ENCODE measurements at regions not wholly inside any gene's neighbourhood (a gene's known extent, or its start where the extent isn't known, plus 50 kb on each side); places are given as distances from the start of the nearest gene placed in this dataset.

- Histone ChIP-seq H3K27me3 (ENCODE audit: low read length) (no peaks in the 10 kb centered on the region), H2AFZ (ENCODE audit: low read depth, low read length, severe bottlenecking) (no peak overlapping the region), H3K79me2 (ENCODE audit: insufficient read depth, low read length) (no peaks in the 10 kb centered on the region), H3K9me2 (replicated peaks; ENCODE audit: insufficient read depth, low read length) (no peaks in the 10 kb centered on the region), H3K4me3 (ENCODE audit: insufficient read depth, low read length, poor library complexity, severe bottlenecking) (no peak overlapping the region), H3K9ac (ENCODE audit: low read length) (no peak overlapping the region), H3K27ac (ENCODE audit: low read depth, low read length) (no peak overlapping the region), H4K20me1 (ENCODE audit: low read depth, low read length) (no peaks in the 10 kb centered on the region), H3K36me3 (ENCODE audit: low read length) (no peaks in the 10 kb centered on the region), H3K9me3 (ENCODE audit: insufficient read depth, low read length) (no peaks in the 10 kb centered on the region), H3F3A (ENCODE audit: insufficient read depth) (no peaks in the 10 kb centered on the region), H3K4me2 (ENCODE audit: low read depth, low read length, poor library complexity, severe bottlenecking) (no peak overlapping the region)
- TF ChIP-seq EZH2phosphoT487 (conservative IDR thresholded peaks at IDR 0.05; ENCODE audit: low read length), result no peak
- TF ChIP-seq CTCF (IDR thresholded peaks at IDR 0.05; ENCODE audit: insufficient read depth, low read length, poor library complexity, severe bottlenecking), result no peak
These were observed 144.8 kb downstream of the NUAK1 start for GRCh38 chr12:105993766-105994555.

GRCh38 chr12:105995961-105996431 lies 142.8 kb downstream of the NUAK1 start:
- Histone ChIP-seq H3K9ac (ENCODE audit: low read length) (no peak overlapping the region), H3K36me3 (ENCODE audit: low read length) (no peaks in the 10 kb centered on the region), H3K27ac (ENCODE audit: low read depth, low read length) (no peak overlapping the region), H3F3A (ENCODE audit: insufficient read depth) (no peaks in the 10 kb centered on the region), H3K9me3 (ENCODE audit: insufficient read depth, low read length) (no peaks in the 10 kb centered on the region), H3K4me2 (ENCODE audit: low read depth, low read length, poor library complexity, severe bottlenecking) (no peak overlapping the region), H3K4me3 (ENCODE audit: insufficient read depth, low read length, poor library complexity, severe bottlenecking) (no peak overlapping the region), H3K79me2 (ENCODE audit: insufficient read depth, low read length) (no peaks in the 10 kb centered on the region), H4K20me1 (ENCODE audit: low read depth, low read length) (no peaks in the 10 kb centered on the region), H3K9me2 (replicated peaks; ENCODE audit: insufficient read depth, low read length) (no peaks in the 10 kb centered on the region), H2AFZ (ENCODE audit: low read depth, low read length, severe bottlenecking) (no peak overlapping the region), H3K27me3 (ENCODE audit: low read length) (no peaks in the 10 kb centered on the region)
- TF ChIP-seq CTCF (IDR thresholded peaks at IDR 0.05; ENCODE audit: insufficient read depth, low read length, poor library complexity, severe bottlenecking) (no peak), EZH2phosphoT487 (conservative IDR thresholded peaks at IDR 0.05; ENCODE audit: low read length) (no peak)

GRCh38 chr12:105998561-105998960 lies 140.2 kb downstream of the NUAK1 start:
- Histone ChIP-seq H2AFZ (ENCODE audit: low read depth, low read length, severe bottlenecking) (no peak overlapping the region), H3K9ac (ENCODE audit: low read length) (no peak overlapping the region), H3K27ac (ENCODE audit: low read depth, low read length) (no peak overlapping the region), H3K27me3 (ENCODE audit: low read length) (no peaks in the 10 kb centered on the region), H3K36me3 (ENCODE audit: low read length) (no peaks in the 10 kb centered on the region), H3K9me3 (ENCODE audit: insufficient read depth, low read length) (no peaks in the 10 kb centered on the region), H4K20me1 (ENCODE audit: low read depth, low read length) (no peaks in the 10 kb centered on the region), H3F3A (ENCODE audit: insufficient read depth) (no peaks in the 10 kb centered on the region), H3K79me2 (ENCODE audit: insufficient read depth, low read length) (no peaks in the 10 kb centered on the region), H3K4me3 (ENCODE audit: insufficient read depth, low read length, poor library complexity, severe bottlenecking) (no peak overlapping the region), H3K9me2 (replicated peaks; ENCODE audit: insufficient read depth, low read length) (no peaks in the 10 kb centered on the region), H3K4me2 (ENCODE audit: low read depth, low read length, poor library complexity, severe bottlenecking) (no peak overlapping the region)
- TF ChIP-seq CTCF (IDR thresholded peaks at IDR 0.05; ENCODE audit: insufficient read depth, low read length, poor library complexity, severe bottlenecking), result no peak
- TF ChIP-seq EZH2phosphoT487 (conservative IDR thresholded peaks at IDR 0.05; ENCODE audit: low read length), result no peak
